ENCODE measurements at regions not wholly inside any gene's neighbourhood (a gene's known extent, or its start where the extent isn't known, plus 50 kb on each side); places are given as distances from the start of the nearest gene placed in this dataset.

DNA sequence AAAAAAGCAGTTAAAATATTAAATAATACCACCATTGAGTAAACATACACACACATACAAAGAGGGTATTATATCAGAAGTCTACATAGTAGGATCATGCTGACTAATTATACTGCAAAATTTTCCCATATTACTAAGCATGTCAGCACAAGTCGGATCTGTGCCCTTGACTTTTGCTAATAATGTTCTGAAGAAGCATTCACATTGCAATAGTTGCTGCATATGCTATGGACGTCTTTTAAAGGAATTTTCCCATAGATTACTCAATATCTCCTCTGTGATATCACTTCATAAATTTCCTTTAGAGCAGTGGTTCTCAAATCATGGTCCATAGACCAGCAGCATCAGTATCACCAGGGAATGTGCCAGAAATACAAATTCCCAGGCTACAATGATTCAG, 110.9 kb upstream of the NUDT7 start (continued):
- TF ChIP-seq FOXC1 (CRISPR knock-in tag; IDR thresholded peaks at IDR 0.05; ENCODE audit: borderline replicate concordance) (no peak), U2AF1 (optimal IDR thresholded peaks at IDR 0.05; ENCODE audit: low read depth, low read length) (no peak), UBTF (CRISPR knock-in tag; IDR thresholded peaks at IDR 0.05) (no peak), FUBP1 (CRISPR knock-in tag; IDR thresholded peaks at IDR 0.05; ENCODE audit: borderline replicate concordance) (no peak), DNMT3B (CRISPR knock-in tag; conservative IDR thresholded peaks at IDR 0.05) (no peak), ZBTB4 (CRISPR knock-in tag; IDR thresholded peaks at IDR 0.05; ENCODE audit: borderline replicate concordance) (no peak), ZNF780A (CRISPR knock-in tag; IDR thresholded peaks at IDR 0.05) (no peak), TSC22D2 (CRISPR knock-in tag; IDR thresholded peaks at IDR 0.05; ENCODE audit: borderline replicate concordance) (no peak), GPN1 (CRISPR knock-in tag; IDR thresholded peaks at IDR 0.05; ENCODE audit: borderline replicate concordance) (no peak), NFIB (CRISPR knock-in tag; IDR thresholded peaks at IDR 0.05; ENCODE audit: borderline replicate concordance) (no peak)

Measured in HepG2 (cell line).